Activated CD4-positive, alpha-beta memory T cell treated with anti-CD3 and anti-CD28 coated beads for 36 hours (primary cell): ENCODE measurements at regions not wholly inside any gene's neighbourhood (a gene's known extent, or its start where the extent isn't known, plus 50 kb on each side); places are given as distances from the start of the nearest gene placed in this dataset.
"Not testable (repeated sequence)": the region's sequence is repeated elsewhere in the genome, so short reads cannot be mapped to it uniquely, and the experiment has no call there.

Source experiments
- CTCF ChIA-PET: fragments of 350-600 bp; sonication (Branson Sonifier 250); formaldehyde crosslinking; loops from one replicate; lab custom pipeline; 2021; ENCODE audit warnings: antibody characterized with exemption, inconsistent platforms; lab: Charles Lee
- POLR2A ChIA-PET: fragments of 350-600 bp; sonication (Branson Sonifier 250); formaldehyde crosslinking; loops from one replicate; lab custom pipeline; 2021; ENCODE audit warnings: antibody characterized with exemption; lab: Charles Lee
- DNase-seq: peaks from one replicate; pipeline ENCODE4 v3.0.0-alpha.2; 2020
- H3K27ac Mint-ChIP-seq: one replicate; pipeline ENCODE4 v1.8.0; 2021; ENCODE audit warnings: mixed read lengths
- H3K27me3 Mint-ChIP-seq: one replicate; pipeline ENCODE4 v1.8.0; 2021; ENCODE audit warnings: mixed read lengths
- H3K36me3 Mint-ChIP-seq: one replicate; pipeline ENCODE4 v1.8.0; 2021; ENCODE audit warnings: mixed read lengths
- H3K4me1 Mint-ChIP-seq: one replicate; pipeline ENCODE4 v1.8.0; 2021; ENCODE audit warnings: low read depth, mixed read lengths
- H3K4me3 Mint-ChIP-seq: one replicate; pipeline ENCODE4 v1.8.0; 2021; ENCODE audit warnings: mild to moderate bottlenecking, mixed read lengths
- H3K9me3 Mint-ChIP-seq: one replicate; pipeline ENCODE4 v1.8.0; 2021; ENCODE audit warnings: mixed read lengths
- intact Hi-C: fragments of 100-400 bp; cut with micrococcal nuclease; formaldehyde crosslinking; loops from one replicate; pipeline ENCODE4 v1.15.1; 2023

DNA sequence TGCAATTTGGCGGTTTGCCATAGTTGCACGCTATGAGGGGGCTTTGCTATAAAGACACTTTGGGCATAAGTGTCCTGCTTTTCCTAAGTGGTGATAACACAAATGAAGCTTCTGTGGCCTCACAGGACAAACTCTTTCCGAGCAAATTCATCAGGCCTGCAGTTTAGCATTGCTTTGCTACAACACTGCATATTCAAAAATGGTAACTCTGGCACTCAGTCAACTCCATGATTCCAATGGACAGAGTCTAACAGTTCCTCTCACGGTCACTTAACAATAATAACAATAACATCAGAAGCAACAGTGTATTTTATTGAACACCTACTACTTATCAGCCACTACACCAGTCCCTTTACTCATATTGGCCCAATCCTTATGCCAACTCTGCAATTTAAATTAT is 222.5 kb downstream of the FRK start:
- Mint-ChIP-seq H3K9me3 (peaks cover 3% of the 10 kb centered on the region), H3K4me3 (no peak overlapping the region), H3K27me3 (no peaks in the 10 kb centered on the region), H3K36me3 (no peaks in the 10 kb centered on the region), H3K4me1 (no peaks in the 10 kb centered on the region), H3K27ac (no peak overlapping the region)
- DNase-seq = no peak
- CTCF ChIA-PET = no interaction called here
- POLR2A ChIA-PET = no interaction called here
- intact Hi-C loops = no loop called here

DNA sequence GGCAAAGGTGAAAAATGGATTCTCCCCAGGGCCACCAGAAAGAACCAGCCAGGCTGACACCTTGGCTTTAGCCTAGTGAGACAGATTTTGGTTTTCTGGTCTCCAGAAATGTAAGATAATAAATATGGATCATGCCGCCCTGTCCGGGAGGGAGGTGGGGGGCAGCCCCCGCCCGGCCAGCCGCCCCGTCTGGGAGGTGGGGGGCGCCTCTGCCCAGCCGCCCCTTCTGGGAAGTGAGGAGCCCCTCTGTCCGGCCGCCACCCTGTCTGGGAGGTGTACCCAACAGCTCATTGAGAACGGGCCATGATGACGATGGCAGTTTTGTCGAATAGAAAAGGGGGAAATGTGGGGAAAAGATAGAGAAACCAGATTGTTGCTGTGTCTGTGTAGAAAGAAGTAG is 224.3 kb downstream of the FRK start:
- H3K4me1 Mint-ChIP-seq, intact Hi-C loops, H3K27me3 Mint-ChIP-seq, H3K4me3 Mint-ChIP-seq, DNase-seq, POLR2A ChIA-PET, H3K36me3 Mint-ChIP-seq, H3K9me3 Mint-ChIP-seq, H3K27ac Mint-ChIP-seq, CTCF ChIA-PET: not testable (repeated sequence)

DNA sequence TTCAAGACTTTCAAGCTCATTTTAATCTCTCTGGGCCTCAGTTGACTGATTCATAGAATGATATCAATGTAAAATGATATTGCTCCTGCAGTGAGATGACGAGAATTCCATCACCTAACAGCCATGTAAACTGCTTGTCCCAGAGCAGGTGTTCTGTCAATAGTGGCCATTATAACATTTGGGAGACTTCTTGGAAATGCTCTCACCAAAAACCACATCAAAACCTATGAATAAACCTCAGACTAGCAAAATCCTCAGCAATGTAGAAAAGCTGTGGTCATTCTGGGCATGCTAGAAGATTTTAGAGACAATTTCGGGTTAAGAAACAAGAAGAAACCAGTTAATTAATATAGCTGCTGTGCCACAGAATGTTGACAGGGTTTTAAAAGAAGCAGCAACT is 225.4 kb downstream of the FRK start:
- no peaks in the 10 kb centered on the region for H3K36me3 Mint-ChIP-seq
- no peak overlapping the region for H3K4me3 Mint-ChIP-seq
- DNase-seq = no peak
- no peaks in the 10 kb centered on the region for H3K4me1 Mint-ChIP-seq
- ChIA-PET CTCF (no interaction called here), POLR2A (no interaction called here)
- H3K9me3 Mint-ChIP-seq = peaks cover 3% of the 10 kb centered on the region
- H3K27me3 Mint-ChIP-seq = no peaks in the 10 kb centered on the region
- H3K27ac Mint-ChIP-seq = no peak overlapping the region
- intact Hi-C loops = no loop called here

DNA sequence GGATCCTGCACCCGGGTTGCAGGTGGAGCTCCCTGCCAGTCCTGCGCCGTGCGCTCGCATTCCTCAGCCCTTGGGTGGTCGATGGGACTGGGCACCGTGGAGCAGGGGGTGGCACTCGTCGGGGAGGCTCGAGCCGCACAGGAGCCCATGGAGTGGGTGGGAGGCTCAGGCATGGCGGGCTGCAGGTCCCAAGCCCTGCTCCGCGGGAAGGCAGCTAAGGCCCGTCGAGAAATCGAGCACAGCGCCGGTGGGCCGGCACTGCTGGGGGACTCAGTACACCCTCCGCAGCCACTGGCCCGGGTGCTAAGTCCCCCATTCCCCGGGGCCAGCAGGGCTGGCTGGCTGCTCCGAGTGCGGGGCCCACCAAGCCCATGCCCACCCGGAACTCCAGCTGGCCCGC is 226.1 kb downstream of the FRK start:
- POLR2A ChIA-PET, H3K27me3 Mint-ChIP-seq, H3K4me1 Mint-ChIP-seq, H3K9me3 Mint-ChIP-seq, CTCF ChIA-PET, H3K27ac Mint-ChIP-seq, H3K4me3 Mint-ChIP-seq, H3K36me3 Mint-ChIP-seq, intact Hi-C loops, DNase-seq: not testable (repeated sequence)

DNA sequence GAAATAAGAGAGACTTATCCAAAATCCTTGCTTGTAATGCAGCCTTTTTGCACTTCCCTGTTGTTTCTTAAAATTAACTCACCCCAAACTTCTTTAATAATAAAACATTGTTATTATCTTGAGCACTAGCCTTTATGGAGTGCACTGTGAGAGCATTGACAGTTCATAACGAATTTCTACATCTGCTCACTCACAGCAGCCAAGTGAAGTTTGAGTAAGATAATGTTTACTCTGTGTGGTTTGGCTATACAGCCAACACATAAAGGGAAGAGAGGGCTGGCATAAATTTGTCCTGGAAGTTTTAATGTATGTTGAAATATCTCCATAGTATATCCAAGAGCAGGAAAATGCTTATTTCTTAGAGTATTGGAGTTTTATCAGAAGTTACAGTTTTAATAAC is 227.9 kb downstream of the FRK start:
- H3K27me3 Mint-ChIP-seq = no peaks in the 10 kb centered on the region
- ChIA-PET CTCF (no interaction called here), POLR2A (no interaction called here)
- intact Hi-C loops = no loop called here
- no peak overlapping the region for H3K27ac Mint-ChIP-seq
- H3K4me1 Mint-ChIP-seq = no peaks in the 10 kb centered on the region
- no peak for DNase-seq
- no peaks in the 10 kb centered on the region for H3K36me3 Mint-ChIP-seq
- peaks cover 3% of the 10 kb centered on the region for H3K9me3 Mint-ChIP-seq
- H3K4me3 Mint-ChIP-seq = no peak overlapping the region

DNA sequence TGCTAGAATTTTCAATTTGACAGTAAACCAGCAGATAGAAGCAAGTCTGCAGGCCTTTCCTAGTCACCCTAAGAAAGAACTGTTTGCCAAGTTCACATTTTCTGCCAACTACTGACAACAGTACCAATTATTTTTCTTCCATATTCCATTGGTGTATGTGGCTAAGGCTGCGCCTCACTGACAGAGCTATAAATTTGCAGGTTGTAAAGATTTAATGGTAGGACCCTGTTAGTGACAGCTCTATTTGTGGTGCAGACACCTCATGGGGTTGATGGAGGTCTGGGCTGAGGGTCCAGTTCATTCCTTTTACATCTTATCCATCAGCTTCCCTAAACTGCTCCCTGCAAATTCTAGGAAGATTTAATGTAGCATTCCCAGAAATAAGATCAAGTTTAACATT is 228.5 kb downstream of the FRK start:
- no peaks in the 10 kb centered on the region for H3K27me3 Mint-ChIP-seq
- no peak overlapping the region for H3K27ac Mint-ChIP-seq
- CTCF ChIA-PET = no interaction called here
- no peak for DNase-seq
- H3K4me1 Mint-ChIP-seq = no peaks in the 10 kb centered on the region
- peaks cover 3% of the 10 kb centered on the region for H3K9me3 Mint-ChIP-seq
- H3K36me3 Mint-ChIP-seq = no peaks in the 10 kb centered on the region
- intact Hi-C loops = no loop called here
- POLR2A ChIA-PET = no interaction called here
- H3K4me3 Mint-ChIP-seq = no peak overlapping the region

DNA sequence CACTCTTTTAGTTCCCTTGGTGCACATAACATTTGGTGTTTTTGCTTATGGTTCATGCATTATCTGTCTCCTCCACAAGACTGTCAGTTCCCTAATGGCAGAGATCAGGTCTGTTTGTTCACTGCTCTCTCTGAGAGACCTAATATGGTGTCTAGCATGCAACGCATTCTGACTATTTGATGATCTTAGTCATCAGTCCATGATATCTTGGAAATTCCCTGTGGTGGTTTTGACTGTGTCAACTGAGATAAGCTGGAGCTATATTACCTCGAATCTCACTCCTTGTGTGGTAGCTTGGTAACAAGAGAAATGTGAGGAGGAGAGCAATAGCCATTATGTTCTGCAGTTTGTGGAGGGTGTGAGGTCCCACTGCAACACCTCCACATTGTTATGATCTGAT is 229.8 kb downstream of the FRK start:
- H3K4me3 Mint-ChIP-seq = no peak overlapping the region
- ChIA-PET POLR2A (no interaction called here), CTCF (no interaction called here)
- H3K36me3 Mint-ChIP-seq = no peaks in the 10 kb centered on the region
- H3K27ac Mint-ChIP-seq = no peak overlapping the region
- intact Hi-C loops = no loop called here
- no peaks in the 10 kb centered on the region for H3K9me3 Mint-ChIP-seq
- H3K4me1 Mint-ChIP-seq = no peaks in the 10 kb centered on the region
- H3K27me3 Mint-ChIP-seq = no peaks in the 10 kb centered on the region
- DNase-seq = no peak

DNA sequence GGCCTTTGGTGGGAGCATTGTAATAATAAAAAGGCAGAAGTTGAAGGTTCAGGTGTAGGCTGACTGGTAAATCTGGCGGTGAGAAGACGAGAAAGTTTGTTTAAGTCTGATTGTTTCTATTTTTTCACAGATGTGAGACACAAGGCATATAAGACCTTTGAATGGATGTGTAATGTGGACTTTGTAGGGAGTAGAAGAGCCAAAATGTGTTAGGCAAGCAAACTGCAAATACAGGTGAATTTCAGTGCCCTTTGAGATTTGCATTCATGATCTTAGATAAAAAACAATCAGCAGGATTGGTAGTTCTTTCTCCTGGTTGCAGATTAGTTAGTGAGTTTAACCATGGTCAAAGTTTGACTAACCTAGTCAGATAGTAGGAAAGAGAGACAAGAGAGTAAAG is 238.9 kb downstream of the FRK start:
- Mint-ChIP-seq H3K9me3 (peaks cover 2% of the 10 kb centered on the region), H3K4me1 (no peaks in the 10 kb centered on the region), H3K4me3 (no peak overlapping the region), H3K27me3 (no peaks in the 10 kb centered on the region), H3K36me3 (no peaks in the 10 kb centered on the region), H3K27ac (no peak overlapping the region)
- intact Hi-C loops = no loop called here
- ChIA-PET POLR2A (no interaction called here), CTCF (no interaction called here)
- no peak for DNase-seq

DNA sequence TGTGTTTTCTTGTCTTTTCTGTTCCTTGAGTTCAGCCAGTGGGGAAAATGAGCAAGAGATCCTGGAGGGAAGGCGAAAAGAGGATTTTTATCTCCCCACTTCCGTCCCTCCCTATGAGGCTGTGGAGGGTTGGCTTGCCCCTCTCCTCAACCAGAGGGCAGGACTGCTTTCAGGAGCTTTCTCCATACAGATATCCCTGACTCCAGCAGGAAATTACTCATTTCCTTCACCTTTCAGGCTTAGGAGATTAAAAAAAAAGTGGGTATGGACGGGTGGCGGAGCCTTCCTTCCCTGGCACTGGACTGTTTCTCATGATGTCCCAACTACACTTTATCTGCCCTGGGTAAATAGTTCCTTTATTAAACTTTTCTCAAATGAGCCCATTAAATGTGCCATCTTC is 241.2 kb downstream of the FRK start:
- Mint-ChIP-seq H3K27ac (no peak overlapping the region), H3K4me1 (no peaks in the 10 kb centered on the region), H3K9me3 (peaks cover 2% of the 10 kb centered on the region), H3K36me3 (no peaks in the 10 kb centered on the region), H3K27me3 (no peaks in the 10 kb centered on the region), H3K4me3 (no peak overlapping the region)
- intact Hi-C loops = no loop called here
- ChIA-PET POLR2A (no interaction called here), CTCF (no interaction called here)
- no peak for DNase-seq

DNA sequence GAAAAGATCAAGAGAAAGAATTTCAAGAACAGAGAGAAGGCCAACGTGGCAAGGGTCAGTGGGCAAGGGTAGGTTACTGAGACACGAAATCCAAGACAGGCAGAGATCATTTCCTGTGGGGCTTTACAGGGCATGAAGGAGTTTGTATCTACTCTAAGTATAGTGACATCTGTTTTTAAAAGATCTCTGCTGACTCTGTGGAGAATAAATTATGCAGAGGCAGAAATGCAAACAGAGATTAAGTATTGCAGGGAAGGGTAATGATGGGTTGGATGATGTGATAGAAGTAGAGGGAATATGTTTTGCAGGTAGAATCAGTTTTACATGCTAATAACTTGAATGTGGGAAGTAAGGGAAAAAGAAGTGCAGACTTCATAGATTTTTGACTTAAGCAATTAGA is 243.5 kb downstream of the FRK start:
- DNase-seq = no peak
- intact Hi-C loops = no loop called here
- CTCF ChIA-PET = no interaction called here
- Mint-ChIP-seq H3K27ac (no peak overlapping the region), H3K27me3 (no peaks in the 10 kb centered on the region), H3K9me3 (peaks cover 2% of the 10 kb centered on the region), H3K4me3 (no peak overlapping the region), H3K4me1 (no peaks in the 10 kb centered on the region), H3K36me3 (no peaks in the 10 kb centered on the region)
- POLR2A ChIA-PET = no interaction called here

DNA sequence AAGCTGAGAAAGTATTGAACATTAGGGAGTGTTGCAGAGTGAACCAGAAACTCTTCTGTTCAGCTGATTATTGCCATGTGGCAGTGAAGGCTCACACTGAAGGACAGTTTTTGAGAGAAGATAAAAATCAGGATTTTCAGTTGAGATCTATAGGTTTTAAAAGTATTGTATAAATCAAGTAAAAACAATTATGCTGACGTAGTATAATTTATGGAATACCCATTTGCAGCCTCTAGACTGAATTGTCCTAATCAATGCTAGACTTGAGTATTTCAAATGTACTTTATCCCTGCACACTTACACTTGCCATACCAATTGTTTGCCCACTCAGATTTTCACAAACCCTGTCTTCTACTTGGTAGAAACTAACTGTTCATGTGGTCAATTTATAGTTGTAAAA is 245.8 kb downstream of the FRK start:
- H3K27ac Mint-ChIP-seq = no peak overlapping the region
- intact Hi-C loops = no loop called here
- H3K4me1 Mint-ChIP-seq = no peaks in the 10 kb centered on the region
- H3K36me3 Mint-ChIP-seq = no peaks in the 10 kb centered on the region
- CTCF ChIA-PET = no interaction called here
- H3K27me3 Mint-ChIP-seq = no peaks in the 10 kb centered on the region
- H3K4me3 Mint-ChIP-seq = no peak overlapping the region
- POLR2A ChIA-PET = no interaction called here
- peaks cover 2% of the 10 kb centered on the region for H3K9me3 Mint-ChIP-seq
- DNase-seq = no peak

DNA sequence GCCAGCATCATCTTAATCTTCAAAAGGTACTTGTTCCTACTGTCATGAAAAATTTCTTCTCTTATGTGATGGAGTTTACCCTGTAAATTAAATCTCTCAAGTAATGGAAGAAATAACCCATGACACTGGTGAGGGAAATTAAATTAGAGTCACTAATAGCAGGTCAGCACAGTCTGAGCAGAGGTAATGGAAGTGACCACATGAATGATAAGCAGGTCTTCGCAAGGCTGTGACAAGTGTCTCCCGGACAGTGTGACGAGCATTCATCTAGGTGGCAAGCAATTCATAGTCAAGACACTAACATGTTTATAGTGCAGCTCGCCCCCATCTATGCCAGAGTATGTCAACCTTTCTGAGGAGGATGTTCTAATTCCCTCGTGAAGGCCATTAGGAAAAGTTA is 249.2 kb downstream of the FRK start:
- ChIA-PET POLR2A (no interaction called here), CTCF (no interaction called here)
- H3K27me3 Mint-ChIP-seq = no peaks in the 10 kb centered on the region

DNA sequence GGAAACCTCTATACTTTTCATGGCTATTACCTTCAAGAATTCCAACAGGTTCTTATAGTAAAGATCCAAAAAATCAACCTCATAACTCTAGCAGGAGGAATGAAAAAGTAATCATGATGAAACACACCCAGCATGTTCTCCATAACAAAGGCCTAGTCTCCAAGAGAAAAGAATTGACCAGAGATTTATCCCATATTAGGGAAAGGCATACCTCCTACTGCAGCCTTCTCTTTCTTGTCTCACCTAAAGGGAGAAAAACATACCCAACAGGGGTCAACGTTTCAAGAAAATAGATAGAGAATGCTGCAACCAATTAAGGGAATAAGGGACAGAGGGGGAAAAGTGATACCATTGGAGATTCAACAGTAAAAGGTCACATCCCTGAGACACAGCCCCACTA is 262.5 kb downstream of the FRK start:
- POLR2A ChIA-PET = no interaction called here
- Mint-ChIP-seq H3K27ac (no peak overlapping the region), H3K27me3 (no peaks in the 10 kb centered on the region), H3K4me3 (no peak overlapping the region), H3K4me1 (no peaks in the 10 kb centered on the region), H3K9me3 (no peaks in the 10 kb centered on the region), H3K36me3 (no peaks in the 10 kb centered on the region)
- intact Hi-C loops = no loop called here
- no peak for DNase-seq
- CTCF ChIA-PET = no interaction called here

More for the DNA sequence above, 249.2 kb downstream of the FRK start:
- no peak for DNase-seq
- Mint-ChIP-seq H3K27ac (no peak overlapping the region), H3K4me1 (no peaks in the 10 kb centered on the region), H3K4me3 (no peak overlapping the region), H3K36me3 (no peaks in the 10 kb centered on the region), H3K9me3 (no peaks in the 10 kb centered on the region)
- intact Hi-C loops = no loop called here

DNA sequence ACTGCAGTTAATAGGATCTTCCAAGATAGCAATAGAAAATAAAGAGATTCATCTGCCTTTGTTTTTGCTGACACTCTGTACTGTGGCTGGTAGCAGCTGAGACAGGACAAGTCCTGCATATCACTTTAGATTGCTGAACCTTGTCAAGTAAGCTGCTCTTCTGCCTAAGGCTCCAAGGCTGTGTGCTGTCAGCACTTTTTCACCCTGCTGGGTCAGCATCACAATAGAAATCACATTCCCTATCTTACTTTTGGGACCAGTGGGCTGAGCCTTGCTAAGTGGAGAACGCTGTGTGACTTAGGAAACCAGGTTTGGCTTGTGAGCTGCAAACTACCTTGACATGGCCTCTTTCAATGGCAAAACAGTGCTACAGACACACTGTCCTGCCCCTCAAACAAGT is 263.9 kb downstream of the FRK start:
- H3K36me3 Mint-ChIP-seq = no peaks in the 10 kb centered on the region
- POLR2A ChIA-PET = no interaction called here
- CTCF ChIA-PET = no interaction called here

More for the DNA sequence above, 263.9 kb downstream of the FRK start:
- Mint-ChIP-seq H3K9me3 (no peaks in the 10 kb centered on the region), H3K27me3 (no peaks in the 10 kb centered on the region), H3K4me1 (no peaks in the 10 kb centered on the region), H3K27ac (no peak overlapping the region), H3K4me3 (no peak overlapping the region)
- DNase-seq = no peak
- intact Hi-C loops = no loop called here
